GM12865 (cell line): ENCODE measurements at regions not wholly inside any gene's neighbourhood (a gene's known extent, or its start where the extent isn't known, plus 50 kb on each side); places are given as distances from the start of the nearest gene placed in this dataset.

Source experiments
- DNase-seq: peaks from one replicate; pipeline ENCODE4 v3.0.0; 2010; ENCODE audit warnings: low read depth
- H3K4me3 ChIP-seq: 2 replicates; pipeline ENCODE4 v1.5.1; 2011; ENCODE audit warnings: mild to moderate bottlenecking, low read depth, low read length, control low read depth
- TF ChIP-seq, protein P1 (sequence below): IDR thresholded peaks from 2 replicates; pipeline ENCODE4 v1.5.1; 2011; ENCODE audit warnings: low read length, control low read depth, low read depth, inconsistent platforms; ENCODE audit not compliant: insufficient read depth; ENCODE audit errors: missing control alignments

DNA sequence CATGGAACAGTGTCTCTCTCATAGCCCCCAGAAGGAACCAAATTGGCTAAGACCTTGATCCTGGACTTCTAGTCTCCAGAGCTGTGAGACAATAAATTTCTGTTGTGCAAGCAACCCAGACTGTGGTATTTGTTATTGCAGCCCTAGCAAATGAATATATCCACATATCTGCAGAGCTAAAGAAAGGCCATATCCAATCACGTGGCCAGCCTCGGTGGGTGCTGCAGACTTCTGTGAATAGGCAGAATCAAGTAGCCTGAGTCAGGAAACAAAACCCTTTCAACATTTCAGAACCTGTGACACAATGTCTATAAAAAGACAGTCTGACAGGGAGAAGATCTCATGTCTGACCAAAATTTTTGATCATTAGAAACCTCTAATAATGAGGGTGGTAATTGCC is 71.0 kb upstream of the CPM start:
- TF ChIP-seq, protein P1, sequence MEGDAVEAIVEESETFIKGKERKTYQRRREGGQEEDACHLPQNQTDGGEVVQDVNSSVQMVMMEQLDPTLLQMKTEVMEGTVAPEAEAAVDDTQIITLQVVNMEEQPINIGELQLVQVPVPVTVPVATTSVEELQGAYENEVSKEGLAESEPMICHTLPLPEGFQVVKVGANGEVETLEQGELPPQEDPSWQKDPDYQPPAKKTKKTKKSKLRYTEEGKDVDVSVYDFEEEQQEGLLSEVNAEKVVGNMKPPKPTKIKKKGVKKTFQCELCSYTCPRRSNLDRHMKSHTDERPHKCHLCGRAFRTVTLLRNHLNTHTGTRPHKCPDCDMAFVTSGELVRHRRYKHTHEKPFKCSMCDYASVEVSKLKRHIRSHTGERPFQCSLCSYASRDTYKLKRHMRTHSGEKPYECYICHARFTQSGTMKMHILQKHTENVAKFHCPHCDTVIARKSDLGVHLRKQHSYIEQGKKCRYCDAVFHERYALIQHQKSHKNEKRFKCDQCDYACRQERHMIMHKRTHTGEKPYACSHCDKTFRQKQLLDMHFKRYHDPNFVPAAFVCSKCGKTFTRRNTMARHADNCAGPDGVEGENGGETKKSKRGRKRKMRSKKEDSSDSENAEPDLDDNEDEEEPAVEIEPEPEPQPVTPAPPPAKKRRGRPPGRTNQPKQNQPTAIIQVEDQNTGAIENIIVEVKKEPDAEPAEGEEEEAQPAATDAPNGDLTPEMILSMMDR = no peak
- DNase-seq = no peak
- H3K4me3 ChIP-seq = no peak overlapping the region

DNA sequence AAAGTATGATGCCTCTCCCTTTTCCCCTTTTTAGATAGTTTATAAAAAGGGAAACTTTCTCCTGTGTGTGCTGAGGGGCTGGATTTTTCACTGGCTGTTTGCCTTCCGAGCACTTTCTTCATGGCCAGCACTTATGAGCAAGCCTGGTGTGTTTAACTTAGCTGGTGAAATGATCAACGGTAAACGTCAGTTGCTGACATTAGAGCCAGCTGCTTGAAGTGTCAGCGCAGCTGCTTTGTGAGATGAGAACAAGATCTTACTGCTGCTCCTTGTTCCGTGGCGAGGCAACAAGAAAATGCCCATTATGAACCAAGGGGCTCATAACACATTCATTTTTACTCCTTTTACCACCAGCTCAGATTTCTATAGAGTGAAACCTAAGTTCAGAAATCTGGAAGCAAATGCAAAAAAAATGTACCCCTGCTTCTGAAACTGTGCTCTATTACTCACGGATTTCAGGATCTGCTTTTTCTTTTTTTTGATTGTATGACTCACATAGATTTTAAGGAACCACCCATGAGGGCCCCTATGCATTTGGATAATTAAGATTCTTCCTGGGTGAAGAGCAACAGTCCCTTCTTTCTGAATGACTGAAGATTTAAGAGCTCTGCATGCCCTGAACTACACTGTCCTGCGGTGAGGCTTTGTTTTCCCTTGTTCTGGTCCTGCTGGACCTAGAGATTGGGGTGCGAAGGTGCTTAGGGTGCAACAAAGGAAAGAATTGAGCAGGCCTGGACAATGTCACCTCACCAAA is 74.3 kb upstream of the CPM start:
- TF ChIP-seq, protein P1 = no peak
- no peak for DNase-seq
- H3K4me3 ChIP-seq = no peak overlapping the region

DNA sequence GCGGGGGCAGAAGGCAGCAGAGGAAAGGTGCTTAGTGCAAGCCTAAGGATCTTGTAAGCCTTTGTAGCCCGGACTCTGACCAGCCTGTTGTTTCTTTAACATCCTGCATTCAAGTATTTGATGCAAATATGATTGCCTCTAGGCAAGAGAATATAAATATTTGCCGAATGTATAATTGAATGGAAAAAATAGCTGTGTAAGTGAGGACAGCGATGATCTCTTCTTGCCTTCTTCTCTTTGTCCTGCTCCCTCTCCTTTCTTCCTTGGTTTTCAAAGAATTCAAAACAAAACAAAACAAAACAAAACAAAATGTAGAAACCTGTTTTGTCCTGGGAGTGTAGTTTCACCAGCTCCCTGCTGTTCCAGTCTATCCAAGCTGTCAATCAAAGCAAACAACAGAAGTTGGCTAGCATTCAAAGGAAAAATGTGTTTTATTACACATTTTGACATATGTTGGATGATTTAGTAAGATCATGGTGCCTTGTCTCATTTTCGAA is 74.9 kb upstream of the CPM start:
- DNase-seq = no peak
- H3K4me3 ChIP-seq = no peak overlapping the region
- TF ChIP-seq, protein P1 = no peak

DNA sequence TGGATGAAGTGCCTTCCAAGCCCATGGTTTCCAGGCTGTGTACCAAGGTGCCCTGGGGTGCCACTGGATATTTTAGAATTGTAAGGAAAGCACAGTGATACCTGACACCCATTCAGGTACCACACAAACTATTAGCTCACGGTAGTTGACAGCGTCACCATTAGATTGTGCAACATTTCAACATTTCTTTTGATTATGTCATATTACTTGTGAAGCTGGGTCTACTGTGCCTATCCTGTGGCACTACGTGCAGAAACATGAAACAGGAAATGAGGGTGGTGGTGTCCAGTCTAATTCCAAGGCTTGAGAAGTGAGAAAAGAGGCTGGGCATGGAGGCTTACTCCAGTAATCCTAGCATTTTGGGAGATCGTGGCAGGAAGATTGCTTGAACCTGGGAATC is 75.5 kb upstream of the CPM start:
- no peak for DNase-seq
- TF ChIP-seq, protein P1 = no peak
- no peak overlapping the region for H3K4me3 ChIP-seq

DNA sequence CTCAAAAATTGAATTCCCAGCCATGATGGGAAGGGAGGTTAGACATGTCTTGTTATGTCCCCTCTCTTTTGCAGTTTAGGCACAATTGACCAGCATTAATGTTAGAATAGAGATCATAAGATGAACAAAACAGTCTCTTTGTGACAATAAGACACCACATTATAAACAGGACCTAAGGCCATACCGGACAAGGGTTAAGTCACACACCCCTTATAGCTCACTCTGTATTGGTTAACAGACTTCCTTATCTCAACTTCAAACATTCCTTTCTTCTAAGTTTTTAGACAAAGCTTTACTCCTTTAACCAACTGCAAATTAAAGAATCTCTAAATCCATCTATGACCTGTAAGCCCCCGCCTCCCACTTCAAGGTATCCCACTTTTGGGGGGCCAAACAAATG is 81.1 kb upstream of the CPM start:
- TF ChIP-seq, protein P1 = no peak
- H3K4me3 ChIP-seq = no peak overlapping the region
- no peak for DNase-seq

DNA sequence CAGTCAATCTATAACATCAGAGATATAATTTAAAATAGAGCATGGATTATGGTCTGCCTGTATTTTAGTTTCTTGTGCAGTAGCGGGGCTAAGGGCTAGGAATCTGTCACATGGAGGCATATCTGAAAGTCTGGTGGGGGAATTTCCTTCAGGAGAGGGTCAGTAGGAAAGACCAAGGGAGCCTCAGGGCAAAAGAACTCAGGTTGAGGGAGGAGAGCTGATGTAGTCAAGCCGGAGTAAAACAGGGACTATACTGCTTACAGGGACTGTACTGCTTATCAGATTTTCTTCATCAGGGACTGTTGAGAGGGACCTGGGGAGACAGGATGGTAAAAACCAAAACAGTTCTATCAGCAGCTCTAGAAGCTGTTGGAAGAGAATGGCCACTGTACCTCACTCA is 82.0 kb upstream of the CPM start:
- no peak for DNase-seq
- TF ChIP-seq, protein P1 = no peak
- H3K4me3 ChIP-seq = no peak overlapping the region

DNA sequence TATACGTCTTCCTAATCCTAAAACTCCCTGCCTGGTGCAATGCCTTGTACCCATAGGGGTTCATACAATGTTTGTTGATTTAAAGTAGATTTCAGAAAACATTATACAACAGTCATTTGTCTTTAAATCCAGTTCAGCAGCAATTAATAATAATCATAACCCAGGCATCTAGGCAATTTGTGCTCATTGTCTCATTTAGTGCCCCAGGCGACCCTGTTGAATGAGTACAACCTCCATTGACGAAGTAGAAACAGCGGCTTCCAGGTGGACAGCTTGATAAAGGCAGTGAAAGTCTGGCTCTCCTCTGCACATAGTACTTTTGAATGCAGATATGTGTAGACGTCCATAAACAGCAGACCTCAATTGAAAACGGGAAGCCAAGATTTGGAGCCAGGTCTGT is 82.9 kb upstream of the CPM start:
- TF ChIP-seq, protein P1 = no peak

More for the DNA sequence above, 82.9 kb upstream of the CPM start:
- no peak overlapping the region for H3K4me3 ChIP-seq
- no peak for DNase-seq
